Kidney epithelial cell (primary cell): ENCODE measurements at regions not wholly inside any gene's neighbourhood (a gene's known extent, or its start where the extent isn't known, plus 50 kb on each side); places are given as distances from the start of the nearest gene placed in this dataset.
A peak's percentile ranks its signal among the peaks of the same experiment; 100 is the strongest.

Experiments
- DNase-seq: peaks from one replicate; pipeline ENCODE4 v3.0.0-alpha.2; 2010; ENCODE audit warnings: low read depth
- H3K27me3 ChIP-seq: 2 replicates; pipeline ENCODE4 v1.6.0; 2011; ENCODE audit warnings: low read length; ENCODE audit not compliant: control insufficient read depth, insufficient read depth
- H3K36me3 ChIP-seq: 2 replicates; pipeline ENCODE4 v1.5.1; 2011; ENCODE audit warnings: low read length; ENCODE audit not compliant: control insufficient read depth, insufficient read depth
- H3K4me3 ChIP-seq: 2 replicates; pipeline ENCODE4 v1.5.1; 2011; ENCODE audit warnings: low read depth, mild to moderate bottlenecking, control low read depth, low read length
- CTCF ChIP-seq: IDR thresholded peaks from 2 replicates; pipeline ENCODE4 v1.5.1; 2011; ENCODE audit warnings: mild to moderate bottlenecking, moderate library complexity, low read length, control low read depth, inconsistent platforms; ENCODE audit not compliant: insufficient read depth, poor library complexity, severe bottlenecking

- DNase-seq, result no peak
- Histone ChIP-seq H3K27me3 (no peaks in the 10 kb centered on the region), H3K4me3 (no peak overlapping the region), H3K36me3 (no peaks in the 10 kb centered on the region)
- TF ChIP-seq CTCF, result no peak
These were observed 495.3 kb downstream of the CCDC171 start for GRCh38 chr9:16048129-16048528.

DNA sequence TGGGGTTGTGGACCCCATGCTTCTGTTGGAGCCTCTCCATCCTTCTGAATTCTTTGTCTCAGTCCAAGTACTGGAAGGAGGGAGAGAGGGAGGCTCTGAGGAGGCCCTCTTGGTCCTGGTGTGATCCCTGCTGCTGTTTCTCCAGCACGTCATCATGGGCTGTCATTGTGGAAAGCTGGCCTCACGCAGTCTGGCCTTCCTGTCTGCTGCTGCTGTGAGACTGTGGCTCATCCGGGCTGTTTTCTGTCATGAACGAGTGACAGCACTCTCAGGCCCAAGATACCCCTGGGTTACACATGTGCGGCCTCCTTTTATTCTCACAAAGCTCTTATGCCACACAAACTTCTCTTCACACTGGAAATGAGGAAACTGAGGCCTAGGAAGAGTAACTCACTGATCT lies 499.3 kb downstream of the CCDC171 start:
- no peak for TF ChIP-seq CTCF
- no peak overlapping the region for H3K4me3 ChIP-seq
- no peaks in the 10 kb centered on the region for H3K36me3 ChIP-seq
- DNase-seq, result no peak
- H3K27me3 ChIP-seq, result no peaks in the 10 kb centered on the region

- no peak for TF ChIP-seq CTCF
- no peaks in the 10 kb centered on the region for H3K36me3 ChIP-seq
These were observed 500.1 kb downstream of the CCDC171 start for GRCh38 chr9:16052757-16053530.

DNA sequence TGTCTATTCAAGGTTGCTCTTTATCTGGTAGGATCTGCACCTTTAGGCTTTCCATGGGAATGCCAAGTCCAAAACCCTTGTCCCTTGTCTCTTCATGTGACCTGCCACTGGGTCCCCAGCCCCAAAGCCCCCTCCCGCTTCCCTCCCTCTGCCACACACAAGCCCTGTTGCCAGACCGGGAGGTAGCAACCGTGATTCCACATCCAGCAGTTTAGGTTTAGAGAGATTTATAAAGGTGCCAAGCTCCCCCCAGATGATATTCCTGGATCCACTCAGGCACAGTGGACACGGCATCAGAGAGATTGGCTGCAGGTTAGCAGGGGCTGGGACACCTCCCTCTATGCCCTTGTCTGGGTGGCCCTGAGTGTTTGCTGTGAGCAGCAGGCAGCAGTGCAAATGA lies 504.7 kb downstream of the CCDC171 start:
- Histone ChIP-seq H3K4me3 (no peak overlapping the region), H3K27me3 (no peaks in the 10 kb centered on the region), H3K36me3 (no peaks in the 10 kb centered on the region)
- DNase-seq, result no peak
- no peak for TF ChIP-seq CTCF

More at GRCh38 chr9:16052757-16053530, 500.1 kb downstream of the CCDC171 start:
- no peak for DNase-seq
- Histone ChIP-seq H3K4me3 (no peak overlapping the region), H3K27me3 (no peaks in the 10 kb centered on the region)

GRCh38 chr9:16058131-16058549 lies 505.3 kb downstream of the CCDC171 start:
- H3K36me3 ChIP-seq, result no peaks in the 10 kb centered on the region
- TF ChIP-seq CTCF, result no peak
- no peaks in the 10 kb centered on the region for H3K27me3 ChIP-seq
- no peak overlapping the region for H3K4me3 ChIP-seq
- peak; percentile 53 for DNase-seq
